ENCODE measurements at regions not wholly inside any gene's neighbourhood (a gene's known extent, or its start where the extent isn't known, plus 50 kb on each side); places are given as distances from the start of the nearest gene placed in this dataset.
"Not testable (repeated sequence)": the region's sequence is repeated elsewhere in the genome, so short reads cannot be mapped to it uniquely, and the experiment has no call there.

DNA sequence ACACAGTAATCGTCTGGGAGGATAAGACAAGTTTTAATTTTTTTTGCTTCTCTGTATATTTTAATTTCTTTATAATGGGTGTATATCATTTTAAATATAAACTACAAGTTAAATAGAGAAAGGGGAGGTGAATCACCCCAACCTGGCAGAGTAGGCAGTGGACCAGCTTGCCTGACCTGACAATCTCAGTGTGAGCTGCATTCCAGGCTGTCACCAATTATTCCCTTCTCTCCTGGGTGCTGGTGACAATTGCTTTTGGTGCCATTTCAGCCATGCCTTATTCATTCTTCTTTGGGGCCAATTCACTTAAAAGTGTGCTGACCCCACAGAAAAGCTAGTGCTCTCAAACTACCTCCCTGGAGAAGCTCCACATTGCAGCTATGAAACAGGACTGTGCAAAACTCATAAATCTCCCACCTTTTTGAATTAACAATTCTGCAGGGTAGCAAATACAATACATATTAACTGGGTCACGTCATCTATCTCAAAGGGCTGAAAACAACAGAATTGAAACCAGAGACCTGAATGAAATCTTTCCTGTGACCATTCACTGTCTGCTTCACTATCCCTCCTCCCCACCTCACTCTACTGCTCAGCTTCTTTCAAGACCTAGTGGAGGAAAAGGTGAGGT, 359.0 kb downstream of the HS3ST1 start:
- DNase-seq (ENCODE audit: low read depth in 4 of 4, low spot score in 3 of 4), result no peak

- DNase-seq (ENCODE audit: low read depth in 4 of 4, low spot score in 3 of 4), result no peak
These were observed 359.6 kb downstream of the HS3ST1 start for GRCh38 chr4:11069083-11069482.

- DNase-seq (ENCODE audit: low read depth in 4 of 4, low spot score in 3 of 4), result not testable (repeated sequence)
These were observed 362.1 kb downstream of the HS3ST1 start for GRCh38 chr4:11066584-11066983.

- not testable (repeated sequence) for DNase-seq (ENCODE audit: low read depth in 4 of 4, low spot score in 3 of 4)
These were observed 368.1 kb downstream of the HS3ST1 start for GRCh38 chr4:11060637-11061036.

GRCh38 chr4:11054937-11055336, 370.4 kb upstream of the CLNK start:
- not testable (repeated sequence) for DNase-seq (ENCODE audit: low read depth in 4 of 4, low spot score in 3 of 4)

DNA sequence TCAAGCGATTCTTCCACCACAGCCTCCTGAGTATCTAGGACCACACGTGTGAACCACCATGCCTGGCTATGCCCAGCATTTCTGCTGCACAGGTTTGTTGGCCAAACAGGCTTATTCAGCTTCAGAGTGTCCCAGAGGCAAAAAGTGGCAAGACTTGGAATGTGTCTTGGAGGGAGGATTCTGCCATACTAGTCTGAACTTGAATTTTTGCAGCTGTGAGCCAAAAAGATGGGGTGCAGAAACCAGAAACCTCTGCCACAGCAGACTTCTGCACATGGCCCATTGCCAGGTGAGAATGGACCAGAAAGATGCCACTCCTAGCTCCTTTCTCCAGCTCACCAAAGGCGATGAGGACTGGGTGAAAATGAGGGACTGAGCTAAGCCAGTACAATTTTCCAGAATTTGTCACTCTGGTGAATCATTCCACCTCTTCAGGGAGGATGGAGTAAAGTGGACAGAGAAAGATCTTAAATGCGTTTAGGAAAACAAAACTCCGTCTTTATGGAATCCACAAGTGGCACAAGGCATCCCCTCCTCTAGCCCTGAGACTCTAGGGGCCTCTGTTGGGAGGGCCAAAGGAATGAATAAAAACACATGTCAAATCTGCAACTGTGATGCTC, 369.1 kb upstream of the CLNK start:
- DNase-seq (ENCODE audit: low read depth in 4 of 4, low spot score in 3 of 4), result no peak

DNA sequence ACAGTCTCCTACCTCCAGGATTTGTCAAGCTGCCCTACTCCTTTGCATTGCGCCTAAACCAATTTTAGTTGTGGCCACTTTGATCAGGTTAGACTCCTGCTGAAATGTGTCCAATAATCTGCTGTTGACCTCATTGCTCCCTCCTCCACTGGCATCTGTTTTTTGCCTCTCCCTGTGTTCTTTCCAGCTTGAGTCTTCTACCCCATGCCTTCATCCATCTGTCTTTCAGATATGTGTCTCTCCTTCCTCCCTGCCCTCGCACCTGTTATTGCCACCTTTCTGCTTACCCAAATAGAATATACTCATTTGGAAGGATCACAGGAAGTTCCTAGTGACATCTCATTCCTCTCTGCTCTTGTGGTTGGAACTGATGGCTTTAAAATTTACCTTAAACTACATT, 366.6 kb upstream of the CLNK start:
- DNase-seq (ENCODE audit: low read depth in 4 of 4, low spot score in 3 of 4), result no peak

GRCh38 chr4:11050766-11051165, 366.2 kb upstream of the CLNK start:
- DNase-seq (ENCODE audit: low read depth in 4 of 4, low spot score in 3 of 4), result no peak

- DNase-seq (ENCODE audit: low read depth in 4 of 4, low spot score in 3 of 4), result no peak
These were observed 364.4 kb upstream of the CLNK start for GRCh38 chr4:11049001-11049400.

DNA sequence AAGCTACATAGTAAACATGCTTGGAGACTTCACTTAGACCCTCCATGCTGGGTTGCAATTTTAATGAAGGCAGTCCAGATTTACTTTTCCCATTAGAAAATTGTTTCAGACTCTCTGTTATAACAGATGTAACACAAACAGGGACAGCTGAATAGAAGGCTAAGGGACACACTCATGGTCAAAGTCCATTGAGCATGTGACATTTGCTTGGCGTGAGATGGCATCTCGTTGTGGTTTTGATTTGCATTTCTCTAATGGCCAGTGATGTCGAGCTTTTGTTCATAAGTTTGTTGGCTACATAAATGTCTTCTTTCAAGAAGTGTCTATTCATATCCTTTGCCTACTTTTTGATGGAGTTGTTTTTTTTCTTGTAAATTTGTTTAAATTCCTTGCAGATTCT, 358.2 kb upstream of the CLNK start:
- no peak for DNase-seq (ENCODE audit: low read depth in 4 of 4, low spot score in 3 of 4)

DNA sequence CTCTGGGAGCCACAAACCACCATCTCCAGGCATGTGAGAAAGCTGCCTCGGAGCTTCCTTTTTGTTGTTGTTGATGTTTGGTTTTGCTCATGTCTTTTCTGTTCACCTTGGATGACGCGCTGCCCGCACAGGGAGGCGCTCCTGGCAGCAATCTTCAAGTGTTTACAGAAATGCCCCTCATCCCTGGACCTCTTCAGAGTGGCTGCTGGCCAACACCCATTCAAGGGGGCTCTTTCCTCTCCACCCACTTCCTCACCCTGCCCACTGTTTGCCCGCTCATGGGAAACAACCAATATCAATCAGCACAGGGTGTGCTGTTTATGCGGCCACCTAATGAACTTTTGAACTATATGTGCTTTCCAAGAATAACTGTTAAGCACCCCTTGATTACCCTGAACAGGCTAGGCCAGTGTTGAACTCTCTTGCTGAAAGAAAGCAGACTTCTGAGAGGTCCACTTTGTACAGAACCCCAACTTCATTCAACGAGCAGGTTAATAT, 355.1 kb upstream of the CLNK start:
- no peak for DNase-seq (ENCODE audit: low read depth in 4 of 4, low spot score in 3 of 4)

- DNase-seq (ENCODE audit: low read depth in 4 of 4, low spot score in 3 of 4), result no peak
These were observed 354.4 kb upstream of the CLNK start for GRCh38 chr4:11038926-11039325.

- no peak for DNase-seq (ENCODE audit: low read depth in 4 of 4, low spot score in 3 of 4)
These were observed 353.1 kb upstream of the CLNK start for GRCh38 chr4:11037637-11038036.

- DNase-seq (ENCODE audit: low read depth in 4 of 4, low spot score in 3 of 4), result no peak
These were observed 343.8 kb upstream of the CLNK start for GRCh38 chr4:11028334-11028733.

- DNase-seq (ENCODE audit: low read depth in 4 of 4, low spot score in 3 of 4), result peak in 3 of 4 donors; percentile 30 to 36 (median 34)
These were observed 336.8 kb upstream of the CLNK start for GRCh38 chr4:11021333-11021732.

- no peak for DNase-seq (ENCODE audit: low read depth in 4 of 4, low spot score in 3 of 4)
These were observed 335.1 kb upstream of the CLNK start for GRCh38 chr4:11019451-11020240.

DNA sequence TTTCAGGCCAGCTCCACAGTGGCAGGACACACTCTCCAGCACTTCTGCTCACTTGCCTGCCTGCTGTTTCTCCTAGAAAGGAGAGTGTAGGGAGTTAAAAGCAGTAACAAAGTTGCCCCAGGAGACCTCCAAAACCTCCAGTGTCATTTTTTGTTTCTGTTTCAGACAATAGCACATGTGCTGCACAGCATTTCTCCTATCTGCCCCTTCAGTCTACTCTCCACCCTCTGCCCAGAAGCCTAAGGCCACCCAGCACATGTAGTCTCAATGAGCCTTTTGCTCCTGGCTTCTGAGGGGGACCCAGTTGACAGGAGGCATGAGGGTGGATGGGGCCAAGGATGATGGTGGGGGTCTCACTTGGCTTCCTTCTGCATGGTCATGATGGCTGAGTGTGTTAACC, 329.6 kb upstream of the CLNK start:
- DNase-seq (ENCODE audit: low read depth in 4 of 4, low spot score in 3 of 4), result no peak

DNA sequence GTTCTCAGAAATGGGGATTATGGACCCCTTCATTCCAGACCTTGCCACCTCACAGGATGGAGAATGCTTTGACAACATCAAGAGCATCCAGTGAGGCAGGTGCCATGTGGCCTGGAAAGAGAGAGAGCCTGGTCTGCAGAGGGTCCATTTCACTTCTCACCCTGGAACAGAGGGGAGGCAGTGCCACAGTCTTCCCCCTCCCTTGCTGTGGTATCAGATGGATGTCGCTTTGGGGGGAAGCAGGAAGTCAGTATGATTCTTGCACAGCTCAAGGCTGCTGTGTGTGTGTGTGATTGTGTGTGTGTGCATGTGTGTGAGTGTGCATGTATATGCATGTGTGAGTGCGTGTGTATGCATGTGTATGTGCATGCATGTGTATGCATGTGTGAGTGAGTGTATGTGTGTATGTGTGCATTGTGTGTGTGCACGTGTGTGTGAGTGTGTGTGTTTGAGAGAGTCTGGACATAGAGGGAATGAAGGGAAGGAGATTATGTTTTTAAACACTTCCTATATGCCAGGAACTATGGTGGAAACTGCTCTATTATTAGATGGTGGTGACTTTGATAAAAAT, 328.6 kb upstream of the CLNK start:
- DNase-seq (ENCODE audit: low read depth in 4 of 4, low spot score in 3 of 4), result no peak

DNA sequence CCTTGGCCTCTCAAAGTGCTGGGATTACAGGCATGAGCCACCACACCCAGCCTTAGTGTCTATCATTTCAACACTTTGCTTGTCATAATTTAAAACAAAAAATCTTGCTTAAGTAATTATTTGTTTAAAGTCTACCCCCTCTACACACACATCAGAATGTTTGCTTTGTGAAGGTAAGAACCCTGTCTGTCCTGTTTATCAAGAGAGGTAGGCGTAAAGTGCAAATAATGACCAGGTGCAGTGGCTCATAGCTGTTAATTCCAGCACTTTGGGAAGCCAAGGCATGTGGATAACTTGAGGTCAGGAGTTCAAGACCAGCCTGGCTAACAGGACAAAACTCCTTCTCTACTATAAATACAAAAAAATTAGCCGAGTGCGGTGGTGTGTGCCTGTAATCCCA, 326.7 kb upstream of the CLNK start:
- no peak for DNase-seq (ENCODE audit: low read depth in 4 of 4, low spot score in 3 of 4)

DNA sequence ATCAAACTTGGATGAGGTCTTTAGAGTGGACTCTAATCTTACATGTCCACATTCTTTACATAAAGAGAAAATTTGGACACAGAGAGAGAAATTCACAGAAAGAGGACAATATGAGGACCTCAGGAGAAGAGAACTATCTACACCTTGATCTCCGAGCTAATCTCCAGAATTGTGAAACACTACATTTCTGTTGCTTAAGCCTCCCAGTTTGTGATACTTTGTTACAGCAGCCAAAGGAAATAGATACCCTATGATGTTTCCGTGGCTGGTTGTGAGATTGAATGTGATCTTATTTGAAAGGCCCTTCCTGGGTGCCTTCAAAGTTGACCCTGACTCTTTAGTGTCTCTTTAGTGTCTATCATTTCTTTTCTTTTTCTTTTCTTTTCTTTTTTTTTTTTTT, 326.1 kb upstream of the CLNK start:
- no peak for DNase-seq (ENCODE audit: low read depth in 4 of 4, low spot score in 3 of 4)

DNA sequence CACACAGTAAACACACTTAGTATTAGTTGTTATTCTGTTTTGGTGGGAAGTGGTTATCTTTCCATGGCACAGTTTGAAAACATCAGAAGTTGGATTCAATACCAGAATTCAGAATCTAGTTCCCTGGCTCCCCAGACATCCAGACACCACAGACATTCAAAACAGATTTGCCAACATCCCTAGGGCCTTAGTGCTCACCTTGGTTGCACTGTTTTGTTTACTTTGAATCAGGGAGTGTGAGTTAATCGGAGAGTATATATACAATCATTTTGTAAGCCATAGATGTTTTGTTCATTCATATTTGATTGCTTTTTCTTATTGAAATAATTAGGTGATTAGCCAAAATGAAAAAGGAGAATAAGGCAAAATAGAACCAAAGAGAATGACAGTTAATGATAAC, 324.7 kb upstream of the CLNK start:
- no peak for DNase-seq (ENCODE audit: low read depth in 4 of 4, low spot score in 3 of 4)
